ENCODE measurements at regions not wholly inside any gene's neighbourhood (a gene's known extent, or its start where the extent isn't known, plus 50 kb on each side); places are given as distances from the start of the nearest gene placed in this dataset.

DNA sequence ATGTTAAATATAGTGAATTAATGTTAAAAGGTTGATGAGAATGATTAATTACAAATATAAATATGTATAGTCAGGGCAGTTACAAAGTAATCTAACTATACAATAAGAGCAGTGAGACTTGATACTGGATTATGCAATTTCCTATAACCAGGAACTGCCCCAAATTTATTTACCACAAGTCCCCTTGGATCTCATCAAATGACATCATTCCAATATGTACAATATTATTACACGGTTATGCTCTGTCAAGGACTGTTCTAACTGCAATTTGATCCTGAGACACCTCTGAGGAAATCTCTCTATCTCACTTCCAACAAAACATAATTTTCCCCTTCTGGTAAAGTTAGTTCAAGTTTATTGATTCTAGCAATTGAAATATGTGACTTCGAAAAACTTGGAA, 917.6 kb downstream of the NCAM2 start:
- Histone ChIP-seq H3K27me3 (ENCODE audit: insufficient read depth, low read length) (no peaks in the 10 kb centered on the region), H3K9ac (ENCODE audit: low read length) (no peak overlapping the region), H4K20me1 (ENCODE audit: insufficient read depth) (no peaks in the 10 kb centered on the region), H3K36me3 (ENCODE audit: control insufficient read depth in 1 of 2, insufficient read depth in 2 of 2, low read length in 2 of 2) (no peaks in the 10 kb centered on the region), H3K27ac (ENCODE audit: low read depth, low read length) (no peak overlapping the region), H3K4me2 (ENCODE audit: low read length) (no peak overlapping the region), H3K9me3 (ENCODE audit: control insufficient read depth in 1 of 2, insufficient read depth in 1 of 2, low read depth in 1 of 2, low read length in 2 of 2) (peaks cover 4 to 38% of the 10 kb centered on the region in 2 experiments; a peak in 2 of 4 replicates), H3K4me3 (replicated peaks in 1 of 2; ENCODE audit: low read depth in 1 of 2, low read length in 2 of 2) (no peak overlapping the region), H3K4me1 (ENCODE audit: control insufficient read depth in 1 of 2, insufficient read depth in 2 of 2, low read length in 2 of 2) (no peaks in the 10 kb centered on the region), H2AFZ (ENCODE audit: low read depth, low read length, poor library complexity, severe bottlenecking) (no peak overlapping the region), H3K79me2 (ENCODE audit: insufficient read depth, low read length) (no peaks in the 10 kb centered on the region), H3K9me2 (ENCODE audit: insufficient read depth) (no peaks in the 10 kb centered on the region)
- no peak for ATAC-seq
- BruUV-seq (replicated peaks), result no TSS peak
- intact Hi-C loops (cut with micrococcal nuclease), result no loop called here
- no peak for DNase-seq (ENCODE audit: low read depth, low spot score)
- RAD21 ChIA-PET (ENCODE audit: low non-redundant PET in 1 of 2, low total read pairs in 2 of 2, uncharacterized antibody in 2 of 2, unreplicated experiment in 2 of 2), result no interaction called here
- CTCF ChIA-PET, result no interaction called here
- TF ChIP-seq, protein P1, sequence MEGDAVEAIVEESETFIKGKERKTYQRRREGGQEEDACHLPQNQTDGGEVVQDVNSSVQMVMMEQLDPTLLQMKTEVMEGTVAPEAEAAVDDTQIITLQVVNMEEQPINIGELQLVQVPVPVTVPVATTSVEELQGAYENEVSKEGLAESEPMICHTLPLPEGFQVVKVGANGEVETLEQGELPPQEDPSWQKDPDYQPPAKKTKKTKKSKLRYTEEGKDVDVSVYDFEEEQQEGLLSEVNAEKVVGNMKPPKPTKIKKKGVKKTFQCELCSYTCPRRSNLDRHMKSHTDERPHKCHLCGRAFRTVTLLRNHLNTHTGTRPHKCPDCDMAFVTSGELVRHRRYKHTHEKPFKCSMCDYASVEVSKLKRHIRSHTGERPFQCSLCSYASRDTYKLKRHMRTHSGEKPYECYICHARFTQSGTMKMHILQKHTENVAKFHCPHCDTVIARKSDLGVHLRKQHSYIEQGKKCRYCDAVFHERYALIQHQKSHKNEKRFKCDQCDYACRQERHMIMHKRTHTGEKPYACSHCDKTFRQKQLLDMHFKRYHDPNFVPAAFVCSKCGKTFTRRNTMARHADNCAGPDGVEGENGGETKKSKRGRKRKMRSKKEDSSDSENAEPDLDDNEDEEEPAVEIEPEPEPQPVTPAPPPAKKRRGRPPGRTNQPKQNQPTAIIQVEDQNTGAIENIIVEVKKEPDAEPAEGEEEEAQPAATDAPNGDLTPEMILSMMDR (IDR thresholded peaks at IDR 0.05 in 2 of 3, conservative IDR thresholded peaks at IDR 0.05 in 1 of 3; ENCODE audit: borderline replicate concordance in 1 of 3, insufficient read depth in 1 of 3, low read depth in 2 of 3, low read length in 2 of 3), result no peak
- TF ChIP-seq FOSL1 (IDR thresholded peaks at IDR 0.05; ENCODE audit: low read depth) (no peak), CBX3 (IDR thresholded peaks at IDR 0.05; ENCODE audit: low read depth) (no peak), YY1 (IDR thresholded peaks at IDR 0.05; ENCODE audit: extremely low read depth, insufficient replicate concordance, low read depth, low read length) (no peak), EZH2 (IDR thresholded peaks at IDR 0.05) (no peak), EGR1 (IDR thresholded peaks at IDR 0.05; ENCODE audit: low read depth) (no peak), ELF1 (IDR thresholded peaks at IDR 0.05; ENCODE audit: borderline replicate concordance, low read depth) (no peak), SRF (IDR thresholded peaks at IDR 0.05; ENCODE audit: low read depth) (no peak), ZNF274 (IDR thresholded peaks at IDR 0.05; ENCODE audit: low read depth, low read length) (no peak)
- TF ChIP-seq, protein P2, sequence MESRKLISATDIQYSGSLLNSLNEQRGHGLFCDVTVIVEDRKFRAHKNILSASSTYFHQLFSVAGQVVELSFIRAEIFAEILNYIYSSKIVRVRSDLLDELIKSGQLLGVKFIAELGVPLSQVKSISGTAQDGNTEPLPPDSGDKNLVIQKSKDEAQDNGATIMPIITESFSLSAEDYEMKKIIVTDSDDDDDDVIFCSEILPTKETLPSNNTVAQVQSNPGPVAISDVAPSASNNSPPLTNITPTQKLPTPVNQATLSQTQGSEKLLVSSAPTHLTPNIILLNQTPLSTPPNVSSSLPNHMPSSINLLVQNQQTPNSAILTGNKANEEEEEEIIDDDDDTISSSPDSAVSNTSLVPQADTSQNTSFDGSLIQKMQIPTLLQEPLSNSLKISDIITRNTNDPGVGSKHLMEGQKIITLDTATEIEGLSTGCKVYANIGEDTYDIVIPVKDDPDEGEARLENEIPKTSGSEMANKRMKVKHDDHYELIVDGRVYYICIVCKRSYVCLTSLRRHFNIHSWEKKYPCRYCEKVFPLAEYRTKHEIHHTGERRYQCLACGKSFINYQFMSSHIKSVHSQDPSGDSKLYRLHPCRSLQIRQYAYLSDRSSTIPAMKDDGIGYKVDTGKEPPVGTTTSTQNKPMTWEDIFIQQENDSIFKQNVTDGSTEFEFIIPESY (IDR thresholded peaks at IDR 0.05; ENCODE audit: extremely low read depth, insufficient replicate concordance, low read length), result no peak
- TF ChIP-seq, protein P3, sequence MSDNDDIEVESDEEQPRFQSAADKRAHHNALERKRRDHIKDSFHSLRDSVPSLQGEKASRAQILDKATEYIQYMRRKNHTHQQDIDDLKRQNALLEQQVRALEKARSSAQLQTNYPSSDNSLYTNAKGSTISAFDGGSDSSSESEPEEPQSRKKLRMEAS (IDR thresholded peaks at IDR 0.05), result no peak
- TF ChIP-seq, protein P4, sequence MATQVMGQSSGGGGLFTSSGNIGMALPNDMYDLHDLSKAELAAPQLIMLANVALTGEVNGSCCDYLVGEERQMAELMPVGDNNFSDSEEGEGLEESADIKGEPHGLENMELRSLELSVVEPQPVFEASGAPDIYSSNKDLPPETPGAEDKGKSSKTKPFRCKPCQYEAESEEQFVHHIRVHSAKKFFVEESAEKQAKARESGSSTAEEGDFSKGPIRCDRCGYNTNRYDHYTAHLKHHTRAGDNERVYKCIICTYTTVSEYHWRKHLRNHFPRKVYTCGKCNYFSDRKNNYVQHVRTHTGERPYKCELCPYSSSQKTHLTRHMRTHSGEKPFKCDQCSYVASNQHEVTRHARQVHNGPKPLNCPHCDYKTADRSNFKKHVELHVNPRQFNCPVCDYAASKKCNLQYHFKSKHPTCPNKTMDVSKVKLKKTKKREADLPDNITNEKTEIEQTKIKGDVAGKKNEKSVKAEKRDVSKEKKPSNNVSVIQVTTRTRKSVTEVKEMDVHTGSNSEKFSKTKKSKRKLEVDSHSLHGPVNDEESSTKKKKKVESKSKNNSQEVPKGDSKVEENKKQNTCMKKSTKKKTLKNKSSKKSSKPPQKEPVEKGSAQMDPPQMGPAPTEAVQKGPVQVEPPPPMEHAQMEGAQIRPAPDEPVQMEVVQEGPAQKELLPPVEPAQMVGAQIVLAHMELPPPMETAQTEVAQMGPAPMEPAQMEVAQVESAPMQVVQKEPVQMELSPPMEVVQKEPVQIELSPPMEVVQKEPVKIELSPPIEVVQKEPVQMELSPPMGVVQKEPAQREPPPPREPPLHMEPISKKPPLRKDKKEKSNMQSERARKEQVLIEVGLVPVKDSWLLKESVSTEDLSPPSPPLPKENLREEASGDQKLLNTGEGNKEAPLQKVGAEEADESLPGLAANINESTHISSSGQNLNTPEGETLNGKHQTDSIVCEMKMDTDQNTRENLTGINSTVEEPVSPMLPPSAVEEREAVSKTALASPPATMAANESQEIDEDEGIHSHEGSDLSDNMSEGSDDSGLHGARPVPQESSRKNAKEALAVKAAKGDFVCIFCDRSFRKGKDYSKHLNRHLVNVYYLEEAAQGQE (IDR thresholded peaks at IDR 0.05; ENCODE audit: low read depth), result no peak
- POLR2A ChIA-PET, result no interaction called here

Data from HCT116 (cell line).